GM13977 (cell line): ENCODE measurements at regions not wholly inside any gene's neighbourhood (a gene's known extent, or its start where the extent isn't known, plus 50 kb on each side); places are given as distances from the start of the nearest gene placed in this dataset.
"Not testable (repeated sequence)": the region's sequence is repeated elsewhere in the genome, so short reads cannot be mapped to it uniquely, and the experiment has no call there.

Experiments
- DNase-seq: peaks from one replicate; pipeline ENCODE4 v3.0.0; 2012; ENCODE audit warnings: low spot score
- in situ Hi-C: fragments of 300-500 bp; cut with MboI; formaldehyde crosslinking; loops from one replicate; pipeline ENCODE4 v1.12.0; 2022; ENCODE audit warnings: low sequenced_read_pairs, low pct_unique_long_range_greater_than_20kb, mixed read lengths, inconsistent platforms; ENCODE audit not compliant: unreplicated experiment
- TF ChIP-seq, protein P1 (sequence below): IDR thresholded peaks from 2 replicates; pipeline ENCODE4 v1.5.1; 2012; ENCODE audit warnings: mild to moderate bottlenecking, control low read depth; ENCODE audit not compliant: insufficient read depth; ENCODE audit errors: extremely low read depth, missing control alignments

DNA sequence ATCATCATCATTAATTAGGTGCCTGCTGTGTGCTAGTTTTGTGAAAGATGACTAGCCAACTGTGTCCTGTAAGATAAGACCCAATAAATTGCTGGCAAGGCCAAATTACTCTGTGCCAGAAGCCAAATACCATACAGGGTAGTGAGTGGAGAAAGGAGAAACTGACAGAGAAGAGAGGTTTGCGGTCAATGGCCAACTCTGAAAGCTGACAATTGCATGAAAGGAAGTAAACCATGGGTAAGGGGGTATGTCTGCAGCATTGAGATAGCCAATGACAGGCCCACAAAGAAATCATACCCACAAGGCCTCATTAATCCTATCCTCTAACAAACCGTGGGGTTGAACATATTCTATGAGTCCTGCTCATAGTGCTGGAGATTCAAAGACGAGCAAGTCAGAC, 236.6 kb upstream of the CCDC196 start:
- in situ Hi-C loops, result no loop called here
- TF ChIP-seq, protein P1, sequence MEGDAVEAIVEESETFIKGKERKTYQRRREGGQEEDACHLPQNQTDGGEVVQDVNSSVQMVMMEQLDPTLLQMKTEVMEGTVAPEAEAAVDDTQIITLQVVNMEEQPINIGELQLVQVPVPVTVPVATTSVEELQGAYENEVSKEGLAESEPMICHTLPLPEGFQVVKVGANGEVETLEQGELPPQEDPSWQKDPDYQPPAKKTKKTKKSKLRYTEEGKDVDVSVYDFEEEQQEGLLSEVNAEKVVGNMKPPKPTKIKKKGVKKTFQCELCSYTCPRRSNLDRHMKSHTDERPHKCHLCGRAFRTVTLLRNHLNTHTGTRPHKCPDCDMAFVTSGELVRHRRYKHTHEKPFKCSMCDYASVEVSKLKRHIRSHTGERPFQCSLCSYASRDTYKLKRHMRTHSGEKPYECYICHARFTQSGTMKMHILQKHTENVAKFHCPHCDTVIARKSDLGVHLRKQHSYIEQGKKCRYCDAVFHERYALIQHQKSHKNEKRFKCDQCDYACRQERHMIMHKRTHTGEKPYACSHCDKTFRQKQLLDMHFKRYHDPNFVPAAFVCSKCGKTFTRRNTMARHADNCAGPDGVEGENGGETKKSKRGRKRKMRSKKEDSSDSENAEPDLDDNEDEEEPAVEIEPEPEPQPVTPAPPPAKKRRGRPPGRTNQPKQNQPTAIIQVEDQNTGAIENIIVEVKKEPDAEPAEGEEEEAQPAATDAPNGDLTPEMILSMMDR, result no peak

DNA sequence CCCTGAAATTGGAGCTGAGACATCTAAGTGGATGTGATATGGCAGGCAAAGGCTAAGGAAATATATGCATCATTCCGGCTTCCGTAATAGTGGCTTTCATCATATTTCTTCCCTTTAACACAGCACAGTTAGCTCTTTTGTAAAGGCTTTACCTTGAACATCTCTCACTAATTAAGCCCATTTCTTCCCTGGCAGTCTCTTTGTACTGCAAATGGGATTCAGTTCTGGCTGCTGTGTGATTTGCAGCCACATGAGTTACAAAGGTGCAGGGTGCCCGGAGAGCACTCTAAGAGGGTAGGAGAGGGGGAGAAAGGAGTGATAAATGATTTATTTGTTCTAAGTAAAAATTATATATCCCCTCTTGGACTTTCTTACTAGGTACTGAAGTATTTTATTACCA, 232.1 kb upstream of the CCDC196 start:
- TF ChIP-seq, protein P1, result no peak
- in situ Hi-C loops, result no loop called here
- DNase-seq, result no peak

More for the DNA sequence above, 236.6 kb upstream of the CCDC196 start:
- DNase-seq, result no peak

DNA sequence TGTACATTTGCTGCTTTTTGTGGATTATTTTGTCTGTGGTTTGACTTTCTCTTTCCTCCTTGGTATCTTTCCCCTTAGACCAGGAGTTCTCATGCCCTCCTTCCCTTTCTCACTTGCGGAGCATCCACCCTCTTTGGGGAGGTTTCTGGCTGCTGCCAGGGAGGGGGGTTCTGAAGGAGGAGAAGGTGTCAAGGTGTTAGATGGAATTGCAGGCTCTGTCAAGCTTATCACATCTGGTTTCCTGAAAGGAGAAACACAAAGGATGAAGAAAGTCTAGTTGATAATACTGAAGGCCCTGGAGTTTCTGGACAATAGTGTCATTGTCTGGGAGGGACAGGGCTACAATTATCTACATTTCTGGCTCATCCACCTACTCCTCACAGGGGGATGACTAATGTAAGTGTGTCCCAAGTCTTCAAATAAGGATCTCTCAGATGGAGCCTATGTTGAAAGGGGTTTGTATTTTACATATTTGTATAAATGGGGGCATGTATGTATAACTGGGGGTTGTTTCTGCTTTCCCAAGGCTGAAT, 217.3 kb upstream of the CCDC196 start:
- TF ChIP-seq, protein P1, result no peak
- no peak for DNase-seq
- in situ Hi-C loops, result no loop called here

DNA sequence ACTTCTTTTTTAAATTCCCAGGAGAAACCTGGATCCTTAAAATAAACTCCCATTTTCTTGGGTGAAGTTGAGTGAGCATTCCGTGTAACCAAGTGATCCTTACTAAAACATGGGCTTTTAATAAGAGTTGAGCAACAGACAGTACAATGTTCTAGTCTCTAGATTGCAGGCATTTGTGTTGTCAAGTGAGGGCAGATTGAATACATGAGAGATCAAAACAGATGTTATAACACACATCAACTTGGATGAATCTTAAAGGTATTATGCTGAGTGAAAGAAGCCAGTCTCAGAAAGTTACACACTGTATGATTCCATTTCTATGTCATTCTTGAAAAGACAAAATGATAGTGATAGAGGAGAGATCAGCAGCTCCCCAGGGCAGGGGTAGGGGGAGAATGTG, 213.9 kb upstream of the CCDC196 start:
- in situ Hi-C loops, result no loop called here
- no peak for DNase-seq
- TF ChIP-seq, protein P1, result no peak

DNA sequence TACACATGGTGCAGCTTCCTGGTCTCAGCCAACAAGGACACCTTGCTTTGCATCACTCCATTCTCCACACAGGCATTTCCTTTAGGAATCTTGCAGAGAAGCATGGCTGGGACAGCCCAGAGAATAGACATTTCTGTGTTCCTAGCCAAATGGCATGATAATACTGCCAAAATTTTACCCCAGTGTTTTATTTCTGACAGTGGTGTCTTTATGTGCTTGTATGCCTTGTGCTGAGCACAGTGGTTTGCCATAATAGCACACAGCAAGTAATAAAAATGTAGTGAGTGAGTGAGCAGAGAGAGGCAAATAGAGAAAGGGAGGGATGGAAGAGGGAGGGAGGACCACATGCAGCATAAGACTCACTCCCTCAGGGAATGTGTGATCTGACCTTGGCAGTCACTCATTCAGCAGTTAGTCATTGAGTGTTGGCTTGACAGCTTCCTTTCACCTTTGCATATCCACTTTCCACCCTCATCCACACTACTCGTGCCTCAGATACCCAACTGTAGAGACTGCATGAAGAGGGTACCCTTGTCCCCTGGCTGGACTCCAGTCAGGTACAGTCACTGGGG, 212.8 kb upstream of the CCDC196 start:
- no peak for DNase-seq
- in situ Hi-C loops, result no loop called here
- TF ChIP-seq, protein P1, result no peak

DNA sequence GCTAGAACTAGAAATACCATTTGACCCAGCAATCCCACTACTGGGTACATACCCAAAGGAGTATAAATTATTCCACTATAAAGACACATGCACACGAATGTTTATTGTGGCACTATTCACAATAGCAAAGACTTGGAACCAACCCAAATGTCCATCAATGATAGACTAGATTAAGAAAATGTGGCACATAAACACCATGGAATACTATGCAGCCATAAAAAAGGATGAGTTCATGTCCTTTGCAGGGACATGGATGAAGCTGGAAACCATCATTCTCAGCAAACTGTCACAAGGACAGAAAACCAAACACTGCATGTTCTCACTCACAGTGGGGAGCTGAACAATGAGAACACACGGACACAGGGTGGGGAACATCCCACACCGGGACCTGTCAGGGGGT, 207.8 kb upstream of the CCDC196 start:
- DNase-seq, in situ Hi-C loops: not testable (repeated sequence)

DNA sequence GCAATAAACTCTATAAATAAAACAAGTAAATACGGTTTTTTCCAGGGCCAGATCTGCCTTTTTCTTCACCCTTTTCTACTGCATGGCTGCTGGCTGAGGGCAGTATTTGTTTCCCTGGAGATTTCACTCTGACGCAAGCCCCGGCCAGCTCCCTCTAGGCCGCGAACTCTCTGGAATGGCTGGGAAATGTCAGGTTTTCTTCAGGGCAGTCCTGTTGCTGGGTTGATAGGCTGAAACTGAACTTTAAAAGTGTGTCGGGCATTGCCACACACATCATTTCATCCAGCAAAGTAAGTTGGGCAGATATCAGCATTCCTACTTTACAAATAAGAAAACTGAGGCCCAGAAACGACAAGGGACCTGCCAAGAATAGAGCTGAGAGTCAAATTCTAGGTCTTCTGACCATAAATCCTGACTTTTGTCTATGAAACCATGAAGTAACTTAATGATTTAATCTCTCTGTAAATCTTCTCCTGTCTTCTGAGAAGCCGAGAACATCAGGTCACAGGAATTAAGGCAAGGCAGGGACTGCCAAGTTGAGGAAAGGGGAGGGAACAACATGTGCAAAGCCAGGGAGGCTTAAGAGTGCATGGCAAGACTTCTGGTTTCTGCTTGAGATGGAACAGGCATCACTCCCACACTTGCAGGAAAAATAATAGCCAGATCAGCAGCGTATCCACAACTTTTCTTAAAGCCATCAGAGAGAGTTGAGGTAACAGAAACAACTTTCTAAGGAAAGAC, 205.0 kb upstream of the CCDC196 start:
- DNase-seq, result no peak
- in situ Hi-C loops, result no loop called here
- TF ChIP-seq, protein P1, result no peak
